ENCODE measurements at regions not wholly inside any gene's neighbourhood (a gene's known extent, or its start where the extent isn't known, plus 50 kb on each side); places are given as distances from the start of the nearest gene placed in this dataset.

GRCh38 chr12:92496790-92497189 lies 206.0 kb upstream of the PLEKHG7 start:
- TF ChIP-seq CTCF (IDR thresholded peaks at IDR 0.05; ENCODE audit: low read length) (no peak), EZH2 (optimal IDR thresholded peaks at IDR 0.05; ENCODE audit: low read depth, low read length) (no peak), EZH2phosphoT487 (IDR thresholded peaks at IDR 0.05; ENCODE audit: low read length) (no peak)
